ENCODE measurements at regions not wholly inside any gene's neighbourhood (a gene's known extent, or its start where the extent isn't known, plus 50 kb on each side); places are given as distances from the start of the nearest gene placed in this dataset.
A peak's percentile ranks its signal among the peaks of the same experiment; 100 is the strongest.

DNA sequence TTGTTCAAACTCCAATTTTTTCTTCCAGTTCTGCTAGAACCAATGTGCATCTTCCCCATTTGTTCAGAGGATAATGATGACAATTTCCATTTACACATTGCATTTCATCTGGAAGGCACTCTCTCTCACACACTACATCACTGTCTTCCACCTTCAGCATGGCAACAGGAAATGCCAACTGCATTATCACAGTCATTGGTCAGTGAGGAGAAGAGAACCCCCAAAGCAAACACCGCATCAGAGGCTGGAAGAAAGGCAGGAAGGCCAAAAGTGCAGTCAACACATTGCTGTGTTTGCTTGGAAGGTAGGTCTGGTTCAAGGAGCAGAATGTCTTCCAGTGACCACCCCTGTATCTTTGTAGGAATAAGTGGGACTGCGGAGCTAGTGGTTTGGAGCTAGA is 192.2 kb upstream of the RHOBTB1 start:
- peak; percentile 36 for DNase-seq

DNA sequence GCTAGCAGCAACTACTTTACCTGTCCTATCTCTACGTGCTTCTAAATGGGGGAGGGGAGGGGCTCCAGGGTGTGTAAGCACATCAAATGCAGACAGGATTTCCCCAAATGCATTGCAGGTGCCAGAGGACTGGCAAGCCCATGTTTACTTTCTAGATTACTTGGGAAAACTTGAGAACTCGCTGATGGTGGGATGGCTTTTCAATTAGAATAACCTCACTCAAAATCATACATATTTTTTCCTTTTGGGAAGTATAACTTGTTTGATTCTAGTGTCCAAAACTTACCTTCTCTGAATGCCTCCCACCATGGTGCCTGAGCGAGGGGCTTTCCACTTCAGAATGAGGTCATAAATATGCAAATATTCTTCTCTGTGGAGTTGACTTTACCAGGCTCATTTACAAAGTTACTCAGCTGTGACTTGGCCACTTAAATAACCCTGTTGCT is 191.3 kb upstream of the RHOBTB1 start:
- DNase-seq, result peak; percentile 90

DNA sequence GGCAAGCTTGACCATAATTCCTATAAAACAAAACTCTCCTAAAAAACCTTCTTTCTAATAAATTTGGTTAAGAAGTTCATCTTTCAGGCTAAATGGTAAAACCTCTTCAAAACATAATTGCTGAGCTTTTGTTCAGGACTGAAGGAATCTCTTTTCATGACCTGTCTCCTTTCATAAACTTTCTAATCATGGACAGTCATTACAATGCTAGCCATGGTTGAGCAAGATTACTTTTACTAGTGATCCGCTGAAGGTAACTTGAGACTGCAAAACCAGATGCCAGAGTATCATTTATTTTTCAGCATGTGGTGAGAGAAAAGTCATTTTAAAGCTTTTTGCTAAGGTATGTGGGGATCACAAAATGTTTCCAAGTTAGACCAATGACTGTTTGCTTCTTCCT is 186.4 kb upstream of the RHOBTB1 start:
- DNase-seq, result no peak

GRCh38 chr10:61128196-61128595 is 184.2 kb upstream of the RHOBTB1 start:
- no peak for DNase-seq

DNA sequence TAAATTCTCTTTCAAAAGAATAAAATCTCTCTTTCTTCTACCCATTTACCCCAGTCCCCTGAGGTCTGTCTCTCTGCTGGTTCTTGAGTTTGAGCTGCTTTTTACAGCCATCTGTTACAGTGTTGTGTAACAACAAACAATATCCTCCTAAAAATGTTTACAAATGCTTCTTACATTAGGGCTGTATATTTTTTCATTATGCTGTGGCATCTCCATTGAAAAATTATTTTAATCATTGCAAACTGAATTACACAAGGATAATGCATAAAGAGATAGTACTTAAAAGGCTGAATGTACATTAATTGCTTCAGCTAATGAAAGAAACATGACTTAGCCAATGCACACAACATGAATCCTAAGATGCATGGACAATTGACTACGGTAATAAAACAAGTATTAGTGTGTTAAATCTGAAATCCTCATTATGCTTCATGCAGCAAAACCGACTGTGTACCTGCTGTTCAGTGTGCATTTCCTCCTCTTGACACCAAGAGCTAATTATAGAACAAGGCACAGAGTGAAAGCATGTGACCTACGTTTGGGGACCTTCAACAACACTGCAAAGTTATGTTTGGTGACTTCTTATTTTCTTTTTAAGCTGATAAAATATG is 181.7 kb upstream of the RHOBTB1 start:
- no peak for DNase-seq

GRCh38 chr10:61124756-61125530 is 181.0 kb upstream of the RHOBTB1 start:
- no peak for DNase-seq

DNA sequence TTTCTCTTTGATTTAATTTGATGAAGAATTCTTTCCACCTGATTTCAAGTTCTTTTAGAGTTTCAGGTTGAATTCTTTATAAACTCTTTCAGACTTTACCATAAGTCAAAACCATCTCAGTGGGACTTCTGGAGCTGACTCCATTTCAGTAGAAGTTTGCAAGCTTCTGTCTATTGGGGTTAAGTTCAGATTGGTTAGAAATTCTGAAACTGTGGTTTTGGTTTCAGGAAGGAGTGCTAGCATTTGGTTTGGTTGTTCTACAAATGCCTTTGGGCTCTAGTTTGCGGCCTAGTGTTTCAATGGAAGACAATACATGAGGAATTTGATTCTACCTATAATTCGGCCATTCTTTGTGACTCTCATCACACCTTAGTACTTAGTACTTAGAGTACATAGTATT is 176.8 kb upstream of the RHOBTB1 start:
- no peak for DNase-seq

DNA sequence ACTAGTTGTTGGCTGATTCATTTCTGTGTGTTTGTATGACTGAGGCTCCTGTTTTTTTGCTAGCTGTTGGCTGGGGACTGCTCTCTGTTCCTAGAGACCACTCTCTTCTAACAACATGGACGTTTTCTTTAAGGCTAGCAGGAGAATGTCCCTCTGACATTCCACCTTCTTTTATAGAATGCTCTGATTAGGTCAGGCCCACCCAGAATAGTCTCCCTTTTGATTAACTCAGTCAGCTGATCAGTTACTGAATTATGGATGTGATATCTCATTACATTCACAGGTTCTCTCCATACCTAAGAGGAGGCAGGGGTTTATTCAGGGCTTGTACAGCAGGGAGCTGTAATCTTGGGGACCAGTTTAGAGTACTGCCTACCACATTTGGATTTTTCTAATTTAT is 175.6 kb upstream of the RHOBTB1 start:
- no peak for DNase-seq

GRCh38 chr10:61115897-61116296 is 171.9 kb upstream of the RHOBTB1 start:
- DNase-seq, result no peak

GRCh38 chr10:61112771-61113170 is 168.8 kb upstream of the RHOBTB1 start:
- DNase-seq, result no peak

DNA sequence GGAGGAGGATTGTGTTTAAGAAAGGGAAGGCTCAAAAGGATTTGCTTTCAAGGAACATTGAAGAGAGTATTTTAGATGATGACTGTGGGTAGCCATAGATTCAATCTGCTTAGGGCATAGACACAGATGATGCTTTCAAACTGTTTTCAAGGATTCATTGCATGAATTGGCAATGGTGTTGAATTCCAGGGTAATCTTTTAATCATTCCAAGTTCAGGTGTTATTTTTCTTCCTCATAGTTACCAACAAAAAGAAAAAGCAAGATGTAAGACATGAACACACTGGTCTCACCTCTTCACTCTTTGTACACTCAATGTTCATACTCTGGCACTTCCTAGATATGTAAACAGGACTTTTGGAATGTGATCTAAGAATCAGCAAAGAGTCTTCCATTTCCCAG is 167.0 kb upstream of the RHOBTB1 start:
- DNase-seq, result no peak

GRCh38 chr10:61110188-61110844 is 166.3 kb upstream of the RHOBTB1 start:
- DNase-seq, result no peak

DNA sequence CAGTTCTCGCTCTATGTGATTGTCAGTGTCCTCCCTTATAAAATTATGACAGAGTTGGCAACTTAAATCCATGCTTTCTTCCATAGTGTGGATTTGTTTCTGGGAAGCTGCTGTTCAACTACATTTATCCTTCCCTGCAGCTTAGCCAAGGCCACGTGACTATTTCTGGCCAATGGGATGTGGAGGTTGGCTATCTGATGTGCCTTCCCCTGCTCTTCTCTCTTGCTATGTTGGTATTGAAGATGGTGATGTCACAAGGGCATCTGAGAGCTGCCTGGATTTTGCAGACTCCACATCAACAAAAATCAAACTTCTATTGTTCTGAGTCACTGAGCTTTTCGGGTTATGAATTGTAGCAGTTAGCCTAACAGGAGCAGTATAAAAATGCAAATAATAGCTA is 164.9 kb upstream of the RHOBTB1 start:
- no peak for DNase-seq

- no peak for DNase-seq
These were observed 156.9 kb upstream of the RHOBTB1 start for GRCh38 chr10:61100887-61101286.

- DNase-seq, result no peak
These were observed 155.8 kb upstream of the RHOBTB1 start for GRCh38 chr10:61099756-61100155.

GRCh38 chr10:61098966-61099365 is 155.0 kb upstream of the RHOBTB1 start:
- no peak for DNase-seq

- no peak for DNase-seq
These were observed 153.0 kb upstream of the RHOBTB1 start for GRCh38 chr10:61097026-61097425.

GRCh38 chr10:61096056-61096455 is 152.1 kb upstream of the RHOBTB1 start:
- DNase-seq, result no peak

DNA sequence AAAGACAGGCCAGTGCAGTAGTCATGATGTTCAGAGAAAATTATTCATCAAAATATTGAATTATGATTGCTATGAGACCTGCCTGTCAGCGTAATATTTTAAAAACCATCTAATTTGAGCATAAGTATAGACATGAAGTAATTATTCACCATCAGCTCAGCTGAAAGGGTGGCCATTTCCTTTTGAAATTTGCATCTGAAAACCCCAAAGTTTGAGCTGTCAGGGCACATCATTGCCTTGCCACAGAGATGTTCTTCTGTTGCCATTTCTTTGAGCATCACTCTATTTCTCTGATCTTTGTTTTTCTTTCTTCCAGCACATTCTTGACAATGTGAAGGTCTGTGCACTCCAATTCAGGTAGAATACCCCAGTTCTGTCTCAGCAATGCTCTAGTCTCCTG is 147.5 kb upstream of the RHOBTB1 start:
- no peak for DNase-seq

DNA sequence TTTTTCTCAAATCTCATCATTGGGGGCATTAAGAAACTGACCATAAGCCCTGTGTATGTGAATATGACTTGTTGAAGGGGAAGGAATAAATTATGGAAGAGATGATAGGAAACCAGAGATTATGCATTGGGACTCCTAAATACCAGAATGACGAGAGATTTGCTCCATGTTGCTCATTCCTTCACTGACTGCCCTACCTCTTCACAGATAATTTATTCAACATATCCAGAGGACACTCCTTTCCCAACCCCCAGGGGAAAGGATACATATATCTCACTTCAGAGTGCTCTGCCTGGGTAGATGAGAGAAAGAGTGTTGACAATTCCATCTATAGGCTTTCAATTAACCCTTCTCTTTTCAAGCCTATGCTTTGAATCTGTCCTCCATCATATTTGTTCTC is 145.3 kb upstream of the RHOBTB1 start:
- no peak for DNase-seq

GRCh38 chr10:61084493-61084892 is 140.5 kb upstream of the RHOBTB1 start:
- DNase-seq, result no peak

DNA sequence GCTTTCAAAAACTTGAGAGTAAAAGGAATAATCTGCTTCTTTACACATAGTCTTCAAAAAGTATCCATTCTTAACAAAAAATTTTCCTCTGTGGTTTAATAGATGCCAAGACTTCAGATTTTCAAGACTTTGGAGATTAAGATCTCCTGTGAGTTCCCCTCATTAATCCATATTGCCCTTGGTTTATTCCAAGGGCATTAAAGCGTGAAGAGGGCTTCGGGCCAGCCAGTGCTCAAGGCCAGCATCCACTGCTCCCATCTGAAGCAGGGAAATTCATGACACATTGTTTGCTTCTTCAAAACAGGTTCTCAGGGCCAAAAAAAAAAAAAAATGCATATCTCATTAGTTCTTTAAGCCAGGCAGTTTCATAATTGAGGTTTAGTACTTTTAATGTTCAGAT is 137.3 kb upstream of the RHOBTB1 start:
- DNase-seq, result no peak

GRCh38 chr10:61078542-61079275 is 134.7 kb upstream of the RHOBTB1 start:
- no peak for DNase-seq

Measured in NCI-H526 treated with DMSO at 0.1 percent for 48 hours (cell line).